Endothelial cell of umbilical vein (primary cell): ENCODE measurements at regions not wholly inside any gene's neighbourhood (a gene's known extent, or its start where the extent isn't known, plus 50 kb on each side); places are given as distances from the start of the nearest gene placed in this dataset.

Experiments
- EZH2 ChIP-seq: IDR thresholded peaks from 2 replicates; pipeline ENCODE4 v1.6.1; 2012; ENCODE audit warnings: borderline replicate concordance, low read depth, mild to moderate bottlenecking, moderate library complexity, low read length, inconsistent platforms; ENCODE audit not compliant: severe bottlenecking
- FOS ChIP-seq: IDR thresholded peaks from 2 replicates; pipeline ENCODE4 v1.6.1; 2011; ENCODE audit warnings: mild to moderate bottlenecking, low read length, moderate library complexity, borderline replicate concordance; ENCODE audit not compliant: insufficient read depth
- POLR2A ChIP-seq: IDR thresholded peaks from 2 replicates; pipeline ENCODE4 v1.6.1; 2012; ENCODE audit warnings: low read depth, mild to moderate bottlenecking, control low read depth, low read length
- POLR2AphosphoS5 ChIP-seq: IDR thresholded peaks from 2 replicates; pipeline ENCODE4 v1.6.1; 2012; ENCODE audit warnings: low read depth, mild to moderate bottlenecking, control low read depth, low read length, moderate library complexity; ENCODE audit not compliant: insufficient read depth
- TF ChIP-seq, protein P1 (sequence below), 2 donors: IDR thresholded peaks; 1 replicate in 1 of 2; 2 replicates in 1 of 2; pipeline ENCODE4 v1.5.1; 2011; ENCODE audit warnings: low read length in 2 of 2, mild to moderate bottlenecking in 2 of 2, moderate library complexity in 2 of 2, control low read depth in 1 of 2, inconsistent platforms in 1 of 2, low read depth in 1 of 2; ENCODE audit not compliant: insufficient read depth in 1 of 2; ENCODE audit errors: extremely low read depth in 1 of 2

DNA sequence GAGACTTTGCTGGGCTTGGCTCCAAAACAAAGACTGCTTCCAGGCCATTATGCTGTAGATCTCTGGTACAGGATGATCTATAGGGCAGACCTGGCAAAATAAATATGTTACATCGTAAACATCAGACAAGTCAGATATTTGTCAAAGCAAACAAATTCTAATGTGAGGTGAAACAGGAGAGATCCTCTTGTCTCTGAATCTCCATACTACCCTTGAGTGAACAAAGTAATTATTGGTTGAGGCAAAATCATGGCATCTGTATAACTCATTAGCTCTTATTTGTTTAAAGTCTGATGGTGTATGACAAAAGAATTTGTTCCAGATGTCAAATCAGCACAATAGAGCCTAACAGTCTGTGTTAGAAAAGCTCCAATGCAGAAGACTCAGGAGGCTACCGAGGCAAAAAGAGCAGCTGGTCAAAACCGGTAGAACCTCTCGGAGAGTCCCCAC lies 1291.5 kb downstream of the TYW1 start:
- TF ChIP-seq EZH2, result no peak
- TF ChIP-seq, protein P1, sequence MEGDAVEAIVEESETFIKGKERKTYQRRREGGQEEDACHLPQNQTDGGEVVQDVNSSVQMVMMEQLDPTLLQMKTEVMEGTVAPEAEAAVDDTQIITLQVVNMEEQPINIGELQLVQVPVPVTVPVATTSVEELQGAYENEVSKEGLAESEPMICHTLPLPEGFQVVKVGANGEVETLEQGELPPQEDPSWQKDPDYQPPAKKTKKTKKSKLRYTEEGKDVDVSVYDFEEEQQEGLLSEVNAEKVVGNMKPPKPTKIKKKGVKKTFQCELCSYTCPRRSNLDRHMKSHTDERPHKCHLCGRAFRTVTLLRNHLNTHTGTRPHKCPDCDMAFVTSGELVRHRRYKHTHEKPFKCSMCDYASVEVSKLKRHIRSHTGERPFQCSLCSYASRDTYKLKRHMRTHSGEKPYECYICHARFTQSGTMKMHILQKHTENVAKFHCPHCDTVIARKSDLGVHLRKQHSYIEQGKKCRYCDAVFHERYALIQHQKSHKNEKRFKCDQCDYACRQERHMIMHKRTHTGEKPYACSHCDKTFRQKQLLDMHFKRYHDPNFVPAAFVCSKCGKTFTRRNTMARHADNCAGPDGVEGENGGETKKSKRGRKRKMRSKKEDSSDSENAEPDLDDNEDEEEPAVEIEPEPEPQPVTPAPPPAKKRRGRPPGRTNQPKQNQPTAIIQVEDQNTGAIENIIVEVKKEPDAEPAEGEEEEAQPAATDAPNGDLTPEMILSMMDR (IDR thresholded peaks at IDR 0.05; ENCODE audit: extremely low read depth in 1 of 2, insufficient read depth in 1 of 2, low read depth in 1 of 2, low read length in 2 of 2), result no peak
- TF ChIP-seq POLR2AphosphoS5, result no peak
- no peak for TF ChIP-seq POLR2A
- TF ChIP-seq FOS, result no peak
